ENCODE measurements at regions not wholly inside any gene's neighbourhood (a gene's known extent, or its start where the extent isn't known, plus 50 kb on each side); places are given as distances from the start of the nearest gene placed in this dataset.

GRCh38 chr4:126440297-126440696, 1125.5 kb downstream of the FAT4 start:
- no peak overlapping the region for H3K27ac Mint-ChIP-seq
- peaks cover 8% of the 10 kb centered on the region for H3K9me3 Mint-ChIP-seq
- no peaks in the 10 kb centered on the region for H3K27me3 Mint-ChIP-seq
- H3K36me3 Mint-ChIP-seq (ENCODE audit: low read depth) = no peaks in the 10 kb centered on the region
- intact Hi-C loops (cut with micrococcal nuclease) = no loop called here
- no peaks in the 10 kb centered on the region for H3K4me1 Mint-ChIP-seq (ENCODE audit: low read depth)
- no peak overlapping the region for H3K4me3 Mint-ChIP-seq

- H3K27ac Mint-ChIP-seq = no peak overlapping the region
- intact Hi-C loops (cut with micrococcal nuclease) = no loop called here
- H3K36me3 Mint-ChIP-seq (ENCODE audit: low read depth) = no peaks in the 10 kb centered on the region
- no peaks in the 10 kb centered on the region for H3K4me1 Mint-ChIP-seq (ENCODE audit: low read depth)
- H3K27me3 Mint-ChIP-seq = no peaks in the 10 kb centered on the region
- H3K9me3 Mint-ChIP-seq = peaks cover 8% of the 10 kb centered on the region
- H3K4me3 Mint-ChIP-seq = no peak overlapping the region
Observed at GRCh38 chr4:126441173-126442035, 1126.6 kb downstream of the FAT4 start.

GRCh38 chr4:126445596-126445995, 1130.8 kb downstream of the FAT4 start:
- Mint-ChIP-seq H3K9me3 (peaks cover 8% of the 10 kb centered on the region), H3K36me3 (ENCODE audit: low read depth) (no peaks in the 10 kb centered on the region), H3K27ac (no peak overlapping the region), H3K4me1 (ENCODE audit: low read depth) (no peaks in the 10 kb centered on the region), H3K4me3 (no peak overlapping the region), H3K27me3 (no peaks in the 10 kb centered on the region)
- intact Hi-C loops (cut with micrococcal nuclease) = no loop called here

- Mint-ChIP-seq H3K27ac (no peak overlapping the region), H3K27me3 (no peaks in the 10 kb centered on the region)
- intact Hi-C loops (cut with micrococcal nuclease) = no loop called here
Observed at GRCh38 chr4:126446917-126447316, 1132.2 kb downstream of the FAT4 start.

GRCh38 chr4:126448086-126448845, 1133.5 kb downstream of the FAT4 start:
- H3K36me3 Mint-ChIP-seq (ENCODE audit: low read depth) = no peaks in the 10 kb centered on the region
- peaks cover 19% of the 10 kb centered on the region for H3K9me3 Mint-ChIP-seq
- no peaks in the 10 kb centered on the region for H3K27me3 Mint-ChIP-seq
- H3K4me3 Mint-ChIP-seq = no peak overlapping the region
- no peak overlapping the region for H3K27ac Mint-ChIP-seq
- intact Hi-C loops (cut with micrococcal nuclease) = no loop called here
- H3K4me1 Mint-ChIP-seq (ENCODE audit: low read depth) = no peaks in the 10 kb centered on the region

More at GRCh38 chr4:126446917-126447316, 1132.2 kb downstream of the FAT4 start:
- H3K36me3 Mint-ChIP-seq (ENCODE audit: low read depth) = no peaks in the 10 kb centered on the region
- H3K4me3 Mint-ChIP-seq = no peak overlapping the region
- H3K9me3 Mint-ChIP-seq = peaks cover 11% of the 10 kb centered on the region
- no peaks in the 10 kb centered on the region for H3K4me1 Mint-ChIP-seq (ENCODE audit: low read depth)

- Mint-ChIP-seq H3K9me3 (peaks cover 10% of the 10 kb centered on the region), H3K27me3 (no peaks in the 10 kb centered on the region), H3K27ac (no peak overlapping the region), H3K4me1 (ENCODE audit: low read depth) (no peaks in the 10 kb centered on the region), H3K4me3 (no peak overlapping the region), H3K36me3 (ENCODE audit: low read depth) (no peaks in the 10 kb centered on the region)
- intact Hi-C loops (cut with micrococcal nuclease) = no loop called here
Observed at GRCh38 chr4:126451237-126451873, 1136.6 kb downstream of the FAT4 start.

GRCh38 chr4:126455865-126456264, 1141.1 kb downstream of the FAT4 start:
- Mint-ChIP-seq H3K4me3 (no peak overlapping the region), H3K4me1 (ENCODE audit: low read depth) (no peaks in the 10 kb centered on the region), H3K27me3 (no peaks in the 10 kb centered on the region)

GRCh38 chr4:126458993-126459392, 1144.2 kb downstream of the FAT4 start:
- Mint-ChIP-seq H3K4me3 (no peak overlapping the region), H3K9me3 (no peaks in the 10 kb centered on the region), H3K36me3 (ENCODE audit: low read depth) (no peaks in the 10 kb centered on the region), H3K27ac (no peak overlapping the region), H3K27me3 (no peaks in the 10 kb centered on the region), H3K4me1 (ENCODE audit: low read depth) (no peaks in the 10 kb centered on the region)
- intact Hi-C loops (cut with micrococcal nuclease) = no loop called here

More at GRCh38 chr4:126455865-126456264, 1141.1 kb downstream of the FAT4 start:
- intact Hi-C loops (cut with micrococcal nuclease) = no loop called here
- Mint-ChIP-seq H3K9me3 (peaks cover 10% of the 10 kb centered on the region), H3K27ac (no peak overlapping the region), H3K36me3 (ENCODE audit: low read depth) (no peaks in the 10 kb centered on the region)

- Mint-ChIP-seq H3K27ac (no peak overlapping the region), H3K36me3 (ENCODE audit: low read depth) (no peaks in the 10 kb centered on the region), H3K27me3 (no peaks in the 10 kb centered on the region), H3K9me3 (peaks cover 21% of the 10 kb centered on the region), H3K4me3 (no peak overlapping the region), H3K4me1 (ENCODE audit: low read depth) (no peaks in the 10 kb centered on the region)
- intact Hi-C loops (cut with micrococcal nuclease) = no loop called here
Observed at GRCh38 chr4:126465341-126465740, 1150.6 kb downstream of the FAT4 start.

GRCh38 chr4:126466848-126467247, 1152.1 kb downstream of the FAT4 start:
- H3K27me3 Mint-ChIP-seq = no peaks in the 10 kb centered on the region
- intact Hi-C loops (cut with micrococcal nuclease) = no loop called here
- no peaks in the 10 kb centered on the region for H3K36me3 Mint-ChIP-seq (ENCODE audit: low read depth)
- H3K27ac Mint-ChIP-seq = no peak overlapping the region
- no peak overlapping the region for H3K4me3 Mint-ChIP-seq
- H3K9me3 Mint-ChIP-seq = peaks cover 21% of the 10 kb centered on the region
- H3K4me1 Mint-ChIP-seq (ENCODE audit: low read depth) = no peaks in the 10 kb centered on the region

DNA sequence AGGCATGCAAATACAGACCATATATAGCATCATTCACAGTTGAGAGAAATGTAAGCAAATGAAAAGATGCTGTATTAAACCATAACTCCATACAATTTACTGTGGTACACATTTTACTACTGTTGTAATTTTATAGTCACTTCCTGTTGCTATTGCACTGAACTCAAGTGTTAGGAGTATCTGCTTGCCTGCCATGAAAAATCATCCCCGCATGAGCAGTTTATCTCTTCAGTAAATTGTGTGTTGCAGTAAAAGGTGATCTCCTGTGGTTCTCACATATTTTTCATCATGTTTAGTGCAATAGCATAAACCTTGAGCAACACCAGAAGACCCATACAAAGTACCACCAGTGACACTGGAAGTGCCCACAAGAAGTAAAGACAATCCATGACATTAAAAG, 1153.4 kb downstream of the FAT4 start:
- H3K27ac Mint-ChIP-seq = no peak overlapping the region
- no peaks in the 10 kb centered on the region for H3K36me3 Mint-ChIP-seq (ENCODE audit: low read depth)
- intact Hi-C loops (cut with micrococcal nuclease) = no loop called here
- H3K4me3 Mint-ChIP-seq = no peak overlapping the region
- no peaks in the 10 kb centered on the region for H3K27me3 Mint-ChIP-seq
- H3K4me1 Mint-ChIP-seq (ENCODE audit: low read depth) = no peaks in the 10 kb centered on the region
- H3K9me3 Mint-ChIP-seq = peaks cover 21% of the 10 kb centered on the region

DNA sequence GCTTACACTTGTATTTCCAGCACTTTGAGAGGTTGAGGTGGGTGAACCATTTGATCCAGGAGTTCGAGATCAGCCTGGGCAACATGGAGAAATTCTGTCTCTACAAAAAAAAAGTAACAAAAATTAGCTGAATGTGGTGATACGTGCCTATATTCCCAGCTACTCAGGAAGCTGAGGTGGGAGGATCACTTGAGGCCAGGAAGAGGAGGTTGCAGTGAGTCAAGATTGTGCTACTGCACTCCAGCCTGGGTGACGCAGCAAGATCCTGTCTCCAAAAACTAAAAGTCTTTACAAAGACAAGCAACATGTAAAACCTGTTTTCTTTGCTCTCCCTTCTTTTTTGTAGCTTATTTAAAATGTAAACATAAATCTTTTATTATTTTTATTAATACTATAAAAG, 1156.1 kb downstream of the FAT4 start:
- H3K36me3 Mint-ChIP-seq (ENCODE audit: low read depth) = no peaks in the 10 kb centered on the region
- no peak overlapping the region for H3K27ac Mint-ChIP-seq
- peaks cover 25% of the 10 kb centered on the region for H3K9me3 Mint-ChIP-seq
- H3K27me3 Mint-ChIP-seq = no peaks in the 10 kb centered on the region
- no peaks in the 10 kb centered on the region for H3K4me1 Mint-ChIP-seq (ENCODE audit: low read depth)
- intact Hi-C loops (cut with micrococcal nuclease) = no loop called here
- no peak overlapping the region for H3K4me3 Mint-ChIP-seq

GRCh38 chr4:126475730-126476129, 1157.0 kb upstream of the INTU start:
- H3K27me3 Mint-ChIP-seq = no peaks in the 10 kb centered on the region
- peaks cover 44% of the 10 kb centered on the region for H3K9me3 Mint-ChIP-seq
- no peak overlapping the region for H3K4me3 Mint-ChIP-seq
- H3K36me3 Mint-ChIP-seq (ENCODE audit: low read depth) = no peaks in the 10 kb centered on the region
- H3K27ac Mint-ChIP-seq = no peak overlapping the region
- no peaks in the 10 kb centered on the region for H3K4me1 Mint-ChIP-seq (ENCODE audit: low read depth)
- intact Hi-C loops (cut with micrococcal nuclease) = no loop called here

DNA sequence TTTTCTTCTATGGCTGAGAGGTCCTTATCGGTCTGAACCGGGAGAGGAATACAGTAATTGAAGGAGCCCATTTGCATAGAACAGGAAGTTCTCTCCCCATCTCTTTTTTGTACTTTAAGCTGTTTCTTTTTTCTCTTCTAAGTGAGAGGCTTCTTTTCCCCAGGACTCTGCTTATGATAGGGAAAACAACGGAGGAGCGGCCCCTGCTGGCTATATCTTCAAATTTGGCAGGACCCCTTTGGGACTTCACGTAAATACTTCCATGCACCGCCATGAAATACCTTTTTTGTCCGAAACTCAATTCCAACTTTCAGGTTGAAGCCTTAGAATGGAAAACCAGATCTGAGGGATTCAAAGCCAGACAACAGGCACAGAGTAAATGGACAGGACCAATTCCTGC, 1153.0 kb upstream of the INTU start:
- Mint-ChIP-seq H3K4me1 (ENCODE audit: low read depth) (no peaks in the 10 kb centered on the region), H3K27ac (no peak overlapping the region), H3K27me3 (no peaks in the 10 kb centered on the region), H3K9me3 (peaks cover 44% of the 10 kb centered on the region), H3K4me3 (no peak overlapping the region), H3K36me3 (ENCODE audit: low read depth) (no peaks in the 10 kb centered on the region)
- intact Hi-C loops (cut with micrococcal nuclease) = no loop called here

Measured in dendritic cell treated with granulocyte-macrophage colony-stimulating factor and Interleukin-4, amounts not matched to agents 40 ng/mL and 50 ng/mL, for 4 days (primary cell).